ENCODE measurements at regions not wholly inside any gene's neighbourhood (a gene's known extent, or its start where the extent isn't known, plus 50 kb on each side); places are given as distances from the start of the nearest gene placed in this dataset.

DNA sequence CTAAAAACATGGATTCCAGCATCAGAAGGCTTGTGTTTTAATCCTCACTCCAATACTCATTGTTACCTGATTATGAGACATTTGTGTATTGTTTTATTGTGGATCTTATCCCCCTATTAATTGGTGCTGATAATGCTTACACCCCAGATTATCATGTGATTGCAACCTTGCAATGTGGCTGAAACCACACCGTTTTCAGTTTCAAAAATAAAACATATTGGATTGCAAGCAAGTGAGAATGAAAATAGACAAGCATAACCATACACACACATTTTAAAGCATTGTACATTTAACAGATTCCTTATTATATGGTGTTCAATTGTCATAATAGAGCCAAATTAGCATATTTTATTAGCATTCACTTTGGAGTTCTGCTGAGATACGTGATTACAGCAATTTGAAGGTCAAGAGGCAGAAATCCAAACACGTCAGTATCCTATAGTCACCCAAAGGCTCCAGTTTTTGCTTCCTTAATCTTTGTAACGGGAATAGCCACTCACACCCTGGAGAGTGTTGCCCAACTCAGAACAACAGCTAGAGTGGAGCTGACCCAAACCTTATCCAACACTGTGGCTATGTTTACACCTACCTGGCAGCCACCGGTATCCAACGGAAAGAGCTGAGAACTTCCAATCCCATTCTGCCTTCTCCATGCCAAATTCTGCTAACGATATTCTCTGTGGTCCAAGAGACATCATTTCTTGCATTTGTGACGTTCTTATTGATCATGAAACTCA lies 317.1 kb upstream of the KLF6 start:
- Histone ChIP-seq H3K4me3 (no peak overlapping the region), H3K9me3 (no peaks in the 10 kb centered on the region), H3K27me3 (replicated peaks in 1 of 7) (no peaks in the 10 kb centered on the region), H3K4me1 (peaks cover 0 to 12% (median 0%) of the 10 kb centered on the region in 6 donors), H3K36me3 (no peaks in the 10 kb centered on the region), H3K27ac (no peak overlapping the region)
- 84 to 90% (median 89%) methylated on average over 8 of the region's 8 CpGs for WGBS, 5 donors
- no peak for DNase-seq
- intact Hi-C loops (cut with DNase I; ENCODE audit: low total_unique reads): no loop called here
- TF ChIP-seq POLR2AphosphoS5 (IDR thresholded peaks at IDR 0.05) (no peak), POLR2A (IDR thresholded peaks at IDR 0.05) (no peak)
- TF ChIP-seq, protein P1, sequence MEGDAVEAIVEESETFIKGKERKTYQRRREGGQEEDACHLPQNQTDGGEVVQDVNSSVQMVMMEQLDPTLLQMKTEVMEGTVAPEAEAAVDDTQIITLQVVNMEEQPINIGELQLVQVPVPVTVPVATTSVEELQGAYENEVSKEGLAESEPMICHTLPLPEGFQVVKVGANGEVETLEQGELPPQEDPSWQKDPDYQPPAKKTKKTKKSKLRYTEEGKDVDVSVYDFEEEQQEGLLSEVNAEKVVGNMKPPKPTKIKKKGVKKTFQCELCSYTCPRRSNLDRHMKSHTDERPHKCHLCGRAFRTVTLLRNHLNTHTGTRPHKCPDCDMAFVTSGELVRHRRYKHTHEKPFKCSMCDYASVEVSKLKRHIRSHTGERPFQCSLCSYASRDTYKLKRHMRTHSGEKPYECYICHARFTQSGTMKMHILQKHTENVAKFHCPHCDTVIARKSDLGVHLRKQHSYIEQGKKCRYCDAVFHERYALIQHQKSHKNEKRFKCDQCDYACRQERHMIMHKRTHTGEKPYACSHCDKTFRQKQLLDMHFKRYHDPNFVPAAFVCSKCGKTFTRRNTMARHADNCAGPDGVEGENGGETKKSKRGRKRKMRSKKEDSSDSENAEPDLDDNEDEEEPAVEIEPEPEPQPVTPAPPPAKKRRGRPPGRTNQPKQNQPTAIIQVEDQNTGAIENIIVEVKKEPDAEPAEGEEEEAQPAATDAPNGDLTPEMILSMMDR (IDR thresholded peaks at IDR 0.05 in 8 of 11, conservative IDR thresholded peaks at IDR 0.05 in 3 of 11): no peak

DNA sequence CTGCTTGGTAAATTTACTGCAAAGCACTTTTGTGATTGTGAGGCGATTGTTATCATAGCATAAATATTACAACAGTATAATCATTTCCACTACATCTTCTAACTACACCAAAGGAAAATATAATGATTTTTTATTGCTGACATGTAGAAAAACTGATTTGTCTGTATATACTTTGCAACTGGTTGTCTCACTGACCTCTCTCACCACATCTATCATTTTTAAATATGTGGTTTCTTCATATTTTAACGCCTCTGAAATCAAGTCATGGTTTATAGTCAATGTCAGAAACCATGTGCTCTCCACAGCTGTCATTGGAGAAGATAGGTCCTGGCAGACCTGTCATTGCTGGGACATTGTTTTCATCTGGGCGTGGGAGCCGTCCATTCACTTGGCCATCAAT lies 315.4 kb upstream of the KLF6 start:
- H3K9me3 ChIP-seq: no peaks in the 10 kb centered on the region
- H3K4me1 ChIP-seq: peaks cover 0 to 12% (median 0%) of the 10 kb centered on the region in 6 donors
- no peaks in the 10 kb centered on the region for H3K27me3 ChIP-seq (replicated peaks in 1 of 7)
- no peak for DNase-seq
- no peak for TF ChIP-seq POLR2A (IDR thresholded peaks at IDR 0.05)
- TF ChIP-seq, protein P1 (IDR thresholded peaks at IDR 0.05 in 8 of 11, conservative IDR thresholded peaks at IDR 0.05 in 3 of 11): no peak
- no peak for TF ChIP-seq POLR2AphosphoS5 (IDR thresholded peaks at IDR 0.05)
- no peak overlapping the region for H3K27ac ChIP-seq
- no peak overlapping the region for H3K4me3 ChIP-seq
- H3K36me3 ChIP-seq: no peaks in the 10 kb centered on the region
- WGBS, 5 donors: 78 to 86% (median 85%) methylated on average over 4 of the region's 4 CpGs
- intact Hi-C loops (cut with DNase I; ENCODE audit: low total_unique reads): no loop called here

DNA sequence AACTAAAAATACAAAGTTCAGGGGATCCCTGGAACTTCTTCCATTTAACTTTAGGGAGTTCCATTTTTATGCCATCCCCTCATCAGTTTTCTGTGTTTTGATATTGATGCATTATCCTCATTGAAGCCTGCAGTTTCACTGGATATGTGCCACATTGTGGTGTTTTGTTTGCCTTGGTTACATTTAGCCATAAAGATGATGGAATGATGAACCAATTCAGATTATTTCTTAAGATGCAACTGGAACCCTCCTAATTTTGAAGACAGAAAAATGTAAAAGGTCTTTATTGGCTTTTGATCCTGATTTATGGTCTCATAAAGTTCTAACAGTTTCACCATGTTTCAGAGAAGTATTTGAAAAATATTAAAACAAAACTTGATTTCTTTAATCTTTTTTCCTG lies 314.2 kb upstream of the KLF6 start:
- Histone ChIP-seq H3K4me3 (no peak overlapping the region), H3K27ac (no peak overlapping the region), H3K4me1 (peaks cover 0 to 12% (median 0%) of the 10 kb centered on the region in 6 donors), H3K36me3 (no peaks in the 10 kb centered on the region), H3K27me3 (replicated peaks in 1 of 7) (no peaks in the 10 kb centered on the region), H3K9me3 (no peaks in the 10 kb centered on the region)
- TF ChIP-seq POLR2A (IDR thresholded peaks at IDR 0.05): no peak
- DNase-seq: no peak
- intact Hi-C loops (cut with DNase I; ENCODE audit: low total_unique reads): no loop called here

DNA sequence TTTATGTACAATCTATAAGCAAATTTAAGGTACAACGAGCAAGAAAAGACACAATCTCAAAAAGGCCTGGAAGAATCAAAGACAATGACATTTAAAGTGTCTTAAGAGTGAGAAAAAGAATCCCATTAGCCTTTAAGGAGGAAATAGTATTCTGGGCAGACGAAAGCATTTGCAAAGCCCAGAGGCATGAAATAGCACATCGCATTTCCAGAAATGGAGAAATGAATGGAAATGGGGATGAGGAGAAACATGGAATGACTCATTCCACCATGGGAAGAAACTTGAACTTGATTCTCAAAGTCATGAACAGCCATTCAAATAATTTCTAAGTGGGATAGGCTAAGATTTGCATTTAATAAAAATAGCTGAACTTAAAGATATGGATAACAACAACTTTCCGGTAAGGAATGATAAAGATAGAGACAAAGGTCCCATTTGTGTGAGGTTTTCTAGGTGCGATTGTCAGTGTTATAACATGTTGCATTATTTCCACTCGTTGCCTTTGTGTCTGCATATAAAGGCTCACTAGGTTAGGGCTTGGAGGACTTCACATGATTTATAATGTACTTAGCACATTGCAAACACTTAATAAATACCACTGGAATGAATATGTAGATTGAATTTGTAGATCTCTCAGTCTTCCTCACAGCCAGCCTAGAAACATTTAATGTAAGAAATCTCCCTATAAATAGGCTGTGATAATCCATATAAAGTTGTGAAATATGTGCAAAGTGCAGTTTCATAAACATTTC lies 310.3 kb upstream of the KLF6 start:
- Histone ChIP-seq H3K4me3 (no peak overlapping the region), H3K36me3 (no peaks in the 10 kb centered on the region), H3K9me3 (no peaks in the 10 kb centered on the region), H3K27me3 (replicated peaks in 1 of 7) (no peaks in the 10 kb centered on the region), H3K4me1 (peaks cover 0 to 4% (median 0%) of the 10 kb centered on the region in 6 donors), H3K27ac (no peak overlapping the region)
- no peak for DNase-seq
- WGBS, 5 donors: 86 to 95% (median 89%) methylated on average over 6 of the region's 6 CpGs
- no peak for TF ChIP-seq POLR2AphosphoS5 (IDR thresholded peaks at IDR 0.05)
- no peak for TF ChIP-seq POLR2A (IDR thresholded peaks at IDR 0.05)
- TF ChIP-seq, protein P1 (IDR thresholded peaks at IDR 0.05 in 8 of 11, conservative IDR thresholded peaks at IDR 0.05 in 3 of 11): no peak
- intact Hi-C loops (cut with DNase I; ENCODE audit: low total_unique reads): no loop called here
